ENCODE measurements at regions not wholly inside any gene's neighbourhood (a gene's known extent, or its start where the extent isn't known, plus 50 kb on each side); places are given as distances from the start of the nearest gene placed in this dataset.

- no peak for DNase-seq
Observed at GRCh38 chr10:31635415-31636065, 293.1 kb downstream of the ARHGAP12 start.

- DNase-seq: no peak
Observed at GRCh38 chr10:31635009-31635408, 293.6 kb downstream of the ARHGAP12 start.

DNA sequence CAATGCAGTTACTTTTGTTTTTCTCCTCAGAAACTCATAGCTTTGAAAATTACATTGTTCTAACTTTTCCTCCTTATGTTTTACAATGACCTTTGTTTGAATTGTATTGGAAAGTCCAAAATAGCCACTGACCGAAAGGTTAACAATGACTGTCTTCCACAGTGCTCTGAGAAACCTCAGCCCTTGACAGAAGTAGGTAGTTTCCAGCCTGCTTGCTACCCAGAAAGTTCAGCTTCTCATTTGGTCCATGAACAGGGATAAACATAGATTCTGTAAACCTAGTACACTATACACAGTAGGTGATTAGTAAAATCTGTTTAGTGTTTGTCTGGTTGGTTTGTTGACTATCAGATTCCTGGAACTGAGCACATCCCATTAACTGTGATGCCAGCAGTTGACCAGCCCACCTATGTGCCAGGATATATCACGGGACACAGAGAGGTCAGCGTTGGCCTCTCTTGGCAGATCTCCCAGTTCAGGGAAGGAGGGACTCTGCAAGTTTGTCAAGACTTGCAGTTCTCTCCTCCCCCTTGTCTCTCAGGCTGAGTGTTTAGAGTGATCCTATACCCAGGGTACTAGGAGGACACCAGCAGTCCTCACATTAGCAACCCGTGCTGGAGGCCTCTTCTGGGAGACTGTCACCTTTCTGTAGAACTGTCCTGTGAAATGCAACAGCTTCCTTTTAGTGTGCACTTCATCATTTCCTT is 297.6 kb downstream of the ARHGAP12 start:
- DNase-seq: no peak

GRCh38 chr10:31625566-31625965 is 303.1 kb downstream of the ARHGAP12 start:
- no peak for DNase-seq

DNA sequence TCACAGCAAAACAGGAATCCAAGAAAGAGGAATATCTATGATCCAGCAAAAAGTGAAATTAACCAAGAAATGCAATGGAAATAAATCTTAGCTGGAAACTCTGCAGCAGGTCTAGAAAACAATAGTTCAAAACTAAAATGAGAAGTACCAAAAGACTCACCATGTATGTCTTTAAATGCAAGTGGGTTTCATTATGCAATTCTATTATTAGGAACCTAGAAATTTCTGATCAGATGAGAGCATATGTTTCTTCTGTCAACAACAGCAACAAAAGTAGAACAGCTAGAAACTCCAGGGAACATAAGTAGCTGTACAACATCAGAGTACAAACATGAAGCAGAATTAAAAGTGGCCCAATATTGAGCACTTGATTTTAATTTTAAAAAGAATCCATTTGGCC is 304.0 kb downstream of the ARHGAP12 start:
- no peak for DNase-seq

DNA sequence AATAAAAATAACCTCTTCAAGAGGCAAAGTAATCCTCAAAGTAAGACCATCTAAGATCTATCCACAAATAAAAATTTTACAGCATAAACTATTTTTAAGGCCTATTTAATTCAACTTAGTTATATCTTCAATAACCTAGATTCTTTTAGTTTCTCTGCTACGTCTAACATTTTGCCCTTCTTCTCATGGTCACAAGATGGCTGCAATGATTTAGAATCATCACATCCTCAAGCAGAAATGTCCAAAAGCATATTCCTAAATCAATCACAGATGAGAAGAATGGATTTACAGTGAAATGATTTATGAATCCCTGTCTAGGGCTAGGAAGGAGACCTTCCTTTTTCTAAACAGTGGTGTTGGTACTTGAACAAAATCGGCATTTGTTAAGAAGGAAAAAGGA is 304.7 kb downstream of the ARHGAP12 start:
- no peak for DNase-seq

- DNase-seq: no peak
Observed at GRCh38 chr10:31623466-31623865, 304.4 kb downstream of the ZEB1 start.

DNA sequence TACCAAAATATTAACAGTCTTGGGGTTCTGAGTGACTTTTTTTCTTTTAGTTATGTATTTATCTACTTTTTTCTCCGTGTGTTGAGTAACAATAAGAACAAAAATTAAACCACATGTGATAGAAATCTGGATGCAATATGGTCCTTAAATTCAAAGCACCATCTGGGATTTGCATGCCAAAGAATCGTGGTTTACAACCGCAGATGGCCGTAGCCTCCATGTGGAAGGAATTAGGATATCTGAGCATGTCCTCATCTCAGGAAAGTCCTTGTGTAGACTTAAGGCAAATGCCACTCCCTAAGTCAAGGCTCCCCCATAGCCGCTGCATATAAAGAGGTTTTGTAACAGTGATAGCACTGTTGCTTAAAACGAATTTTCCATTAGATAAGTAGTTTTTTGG is 304.0 kb downstream of the ZEB1 start:
- no peak for DNase-seq

DNA sequence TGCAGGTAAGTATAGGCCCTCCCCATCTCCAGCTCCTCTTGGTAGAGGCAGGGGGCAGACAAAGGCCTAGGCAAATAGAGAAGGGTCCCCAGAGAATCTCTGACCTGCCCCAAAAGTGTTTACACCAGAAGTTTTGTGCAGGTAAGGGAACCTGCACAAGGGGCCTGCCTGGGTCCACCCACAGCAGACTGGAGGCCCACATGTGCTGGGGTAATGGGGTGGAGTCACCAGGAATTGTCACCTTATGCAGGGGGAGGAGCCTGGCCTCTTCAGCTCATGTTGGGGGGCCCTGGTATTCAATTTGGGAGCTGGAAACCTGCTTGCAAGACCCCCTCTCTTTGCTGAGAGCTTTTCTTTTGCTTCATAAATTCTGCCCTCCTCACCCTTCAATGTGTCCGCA is 302.7 kb downstream of the ZEB1 start:
- no peak for DNase-seq

GRCh38 chr10:31620226-31621151 is 301.5 kb downstream of the ZEB1 start:
- no peak for DNase-seq

GRCh38 chr10:31619531-31620061 is 300.6 kb downstream of the ZEB1 start:
- DNase-seq: no peak

- no peak for DNase-seq
Observed at GRCh38 chr10:31618541-31619291, 299.7 kb downstream of the ZEB1 start.

- DNase-seq: no peak
Observed at GRCh38 chr10:31617757-31618156, 298.7 kb downstream of the ZEB1 start.

DNA sequence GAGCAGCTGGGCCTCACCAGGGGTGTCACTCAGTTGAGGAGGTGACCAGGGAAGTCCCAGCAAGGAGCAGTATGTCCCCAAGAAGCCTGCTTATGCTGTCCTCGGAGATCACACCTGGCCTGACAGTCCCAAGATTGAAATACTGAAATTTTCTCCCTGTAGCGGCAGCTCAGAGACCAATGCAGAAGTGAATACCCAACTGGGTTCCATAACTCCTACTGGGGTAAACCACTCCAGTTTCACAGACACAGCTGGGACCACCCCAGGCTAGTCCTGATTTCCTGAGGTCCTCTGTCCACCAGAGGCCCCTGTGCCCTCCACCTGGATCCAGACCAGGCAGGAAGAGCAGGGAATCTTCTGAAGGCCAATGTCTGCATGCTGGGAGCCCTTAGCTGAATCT is 298.1 kb downstream of the ZEB1 start:
- DNase-seq: no peak

DNA sequence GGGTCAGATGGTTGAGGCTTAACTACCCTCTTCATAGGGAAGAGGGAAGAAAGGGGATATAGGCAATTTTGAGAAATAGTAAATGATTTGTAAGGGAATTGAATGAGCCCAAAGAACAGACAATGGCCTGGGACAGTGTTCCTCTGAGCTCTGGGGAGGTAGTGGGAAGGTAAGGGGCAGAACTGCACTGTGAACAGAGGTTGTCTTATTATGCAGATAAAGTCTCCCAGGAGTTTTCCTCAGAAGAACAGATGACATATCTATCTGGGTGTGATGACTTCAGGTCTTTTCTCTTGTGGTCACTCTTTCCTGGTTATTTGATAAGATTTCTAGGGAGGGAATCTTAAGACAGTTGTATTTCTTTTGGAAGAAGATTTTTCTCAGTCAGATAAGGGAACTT is 296.1 kb downstream of the ZEB1 start:
- no peak for DNase-seq

- no peak for DNase-seq
Observed at GRCh38 chr10:31614611-31615010, 295.6 kb downstream of the ZEB1 start.

- no peak for DNase-seq
Observed at GRCh38 chr10:31612082-31612481, 293.1 kb downstream of the ZEB1 start.

- no peak for DNase-seq
Observed at GRCh38 chr10:31611161-31611560, 292.1 kb downstream of the ZEB1 start.

GRCh38 chr10:31607481-31607880 is 288.5 kb downstream of the ZEB1 start:
- no peak for DNase-seq

DNA sequence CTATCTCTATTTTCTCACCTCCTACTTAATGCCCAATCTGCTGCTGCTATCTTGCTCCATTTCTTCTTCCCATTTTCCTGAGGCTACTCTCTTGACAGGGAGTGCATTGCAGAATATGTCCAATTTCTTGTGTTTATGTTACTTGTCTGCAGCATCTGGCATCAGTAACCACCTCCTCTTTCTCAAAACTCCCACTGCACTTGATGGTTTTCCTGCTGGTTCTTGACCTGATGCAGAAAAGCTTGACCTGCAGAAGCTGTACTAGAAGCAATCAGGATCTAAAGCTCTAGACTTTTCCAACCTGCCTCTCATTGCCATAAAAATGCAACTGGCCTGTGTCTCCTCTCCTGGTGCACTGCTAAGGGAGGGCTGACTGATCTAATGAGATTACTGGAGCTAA is 287.8 kb downstream of the ZEB1 start:
- no peak for DNase-seq

DNA sequence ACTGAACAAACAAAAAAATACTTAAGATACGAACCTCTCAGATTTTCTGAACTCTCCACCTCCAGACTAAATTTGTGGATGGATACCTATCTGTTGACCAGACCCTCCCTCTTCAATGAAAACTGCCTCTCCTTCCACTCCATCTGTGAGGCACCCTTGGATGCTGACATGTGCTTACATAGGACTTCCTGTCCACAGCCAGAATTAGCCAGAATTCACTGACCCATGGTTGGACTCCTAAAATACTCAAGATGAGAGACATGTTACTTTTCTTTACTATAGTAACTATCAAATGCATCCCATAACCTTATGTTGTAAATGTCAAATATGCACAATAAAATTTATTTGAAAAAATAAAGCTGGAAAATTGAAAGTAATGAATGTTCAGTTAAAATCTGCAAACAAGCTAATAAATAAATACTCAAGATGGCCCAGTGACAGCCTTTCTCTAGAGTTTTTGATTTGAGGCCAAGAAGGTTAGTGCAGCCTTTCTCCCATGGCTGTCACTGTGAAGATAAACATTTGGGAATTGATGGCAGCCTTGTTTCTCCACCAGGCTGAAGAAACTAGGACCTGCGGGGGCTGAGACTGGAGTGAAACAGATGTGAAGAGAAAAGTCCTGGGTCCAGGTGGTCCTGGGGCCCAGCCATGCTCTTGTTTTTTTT is 287.0 kb downstream of the ZEB1 start:
- no peak for DNase-seq

DNA sequence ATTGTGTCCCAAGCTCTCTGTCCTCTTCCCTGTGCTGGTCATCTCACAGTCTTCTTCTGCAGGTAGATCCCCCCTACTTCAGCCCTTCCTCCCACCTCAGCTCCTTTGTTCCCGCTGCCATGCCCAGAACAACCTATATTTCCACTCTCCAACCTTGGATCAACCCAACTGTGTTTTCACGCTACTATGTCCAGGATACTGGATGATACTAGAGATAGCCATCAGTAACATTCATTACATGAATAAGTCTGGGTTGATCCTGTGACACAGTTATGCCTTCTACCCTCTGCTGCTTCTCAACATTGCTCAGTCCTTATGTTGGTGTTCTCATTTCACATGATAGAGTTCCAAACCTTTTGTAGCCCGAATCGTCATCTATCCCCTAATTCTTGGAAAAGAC is 286.4 kb downstream of the ZEB1 start:
- DNase-seq: no peak
